ENCODE measurements at regions not wholly inside any gene's neighbourhood (a gene's known extent, or its start where the extent isn't known, plus 50 kb on each side); places are given as distances from the start of the nearest gene placed in this dataset.

GRCh38 chr16:55012362-55012761, 81.7 kb downstream of the IRX5 start:
- TF ChIP-seq, protein P1, sequence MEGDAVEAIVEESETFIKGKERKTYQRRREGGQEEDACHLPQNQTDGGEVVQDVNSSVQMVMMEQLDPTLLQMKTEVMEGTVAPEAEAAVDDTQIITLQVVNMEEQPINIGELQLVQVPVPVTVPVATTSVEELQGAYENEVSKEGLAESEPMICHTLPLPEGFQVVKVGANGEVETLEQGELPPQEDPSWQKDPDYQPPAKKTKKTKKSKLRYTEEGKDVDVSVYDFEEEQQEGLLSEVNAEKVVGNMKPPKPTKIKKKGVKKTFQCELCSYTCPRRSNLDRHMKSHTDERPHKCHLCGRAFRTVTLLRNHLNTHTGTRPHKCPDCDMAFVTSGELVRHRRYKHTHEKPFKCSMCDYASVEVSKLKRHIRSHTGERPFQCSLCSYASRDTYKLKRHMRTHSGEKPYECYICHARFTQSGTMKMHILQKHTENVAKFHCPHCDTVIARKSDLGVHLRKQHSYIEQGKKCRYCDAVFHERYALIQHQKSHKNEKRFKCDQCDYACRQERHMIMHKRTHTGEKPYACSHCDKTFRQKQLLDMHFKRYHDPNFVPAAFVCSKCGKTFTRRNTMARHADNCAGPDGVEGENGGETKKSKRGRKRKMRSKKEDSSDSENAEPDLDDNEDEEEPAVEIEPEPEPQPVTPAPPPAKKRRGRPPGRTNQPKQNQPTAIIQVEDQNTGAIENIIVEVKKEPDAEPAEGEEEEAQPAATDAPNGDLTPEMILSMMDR (IDR thresholded peaks at IDR 0.05): no peak
- no peak for TF ChIP-seq POLR2A (IDR thresholded peaks at IDR 0.05)

Data from tibial nerve (tissue), 3 donors.